ENCODE measurements at regions not wholly inside any gene's neighbourhood (a gene's known extent, or its start where the extent isn't known, plus 50 kb on each side); places are given as distances from the start of the nearest gene placed in this dataset.

DNA sequence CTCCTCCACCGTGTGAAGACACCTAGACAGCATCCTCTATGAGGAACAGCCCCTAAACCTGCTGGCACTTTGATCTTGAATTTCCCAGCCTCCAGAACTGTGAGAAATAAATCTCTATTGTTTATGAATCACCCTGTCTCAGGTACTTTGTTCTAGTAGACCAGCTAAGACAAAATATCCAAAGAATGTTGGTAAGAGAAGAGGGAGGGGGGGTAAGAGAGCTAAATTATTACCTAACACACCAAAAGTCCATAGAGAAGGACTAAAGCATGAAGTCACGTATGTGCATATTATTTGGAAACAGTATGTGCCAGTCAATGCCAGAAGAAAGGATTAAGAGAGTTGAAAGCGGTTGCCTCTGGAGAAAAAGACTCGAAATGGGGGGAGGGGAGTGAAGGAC is 211.0 kb downstream of the SP3 start:
- no peak overlapping the region for H3K27ac ChIP-seq
- H3K4me2 ChIP-seq = peak overlapping the region; percentile 23
- no peaks in the 10 kb centered on the region for H3K36me3 ChIP-seq
- H3K4me3 ChIP-seq = no peak overlapping the region
- no peaks in the 10 kb centered on the region for H3K79me2 ChIP-seq (ENCODE audit: low read depth)
- peaks cover 51% of the 10 kb centered on the region for H3K4me1 Mint-ChIP-seq
- H3K27ac Mint-ChIP-seq = no peak overlapping the region
- no peaks in the 10 kb centered on the region for H3K9me3 ChIP-seq (ENCODE audit: low read depth)
- no peak for DNase-seq (ENCODE audit: low spot score)
- peaks cover 54% of the 10 kb centered on the region for H3K4me1 ChIP-seq
- TF ChIP-seq EZH2 (IDR thresholded peaks at IDR 0.05) (no peak), EZH2phosphoT487 (IDR thresholded peaks at IDR 0.05) (no peak)
- TF ChIP-seq, protein P1, sequence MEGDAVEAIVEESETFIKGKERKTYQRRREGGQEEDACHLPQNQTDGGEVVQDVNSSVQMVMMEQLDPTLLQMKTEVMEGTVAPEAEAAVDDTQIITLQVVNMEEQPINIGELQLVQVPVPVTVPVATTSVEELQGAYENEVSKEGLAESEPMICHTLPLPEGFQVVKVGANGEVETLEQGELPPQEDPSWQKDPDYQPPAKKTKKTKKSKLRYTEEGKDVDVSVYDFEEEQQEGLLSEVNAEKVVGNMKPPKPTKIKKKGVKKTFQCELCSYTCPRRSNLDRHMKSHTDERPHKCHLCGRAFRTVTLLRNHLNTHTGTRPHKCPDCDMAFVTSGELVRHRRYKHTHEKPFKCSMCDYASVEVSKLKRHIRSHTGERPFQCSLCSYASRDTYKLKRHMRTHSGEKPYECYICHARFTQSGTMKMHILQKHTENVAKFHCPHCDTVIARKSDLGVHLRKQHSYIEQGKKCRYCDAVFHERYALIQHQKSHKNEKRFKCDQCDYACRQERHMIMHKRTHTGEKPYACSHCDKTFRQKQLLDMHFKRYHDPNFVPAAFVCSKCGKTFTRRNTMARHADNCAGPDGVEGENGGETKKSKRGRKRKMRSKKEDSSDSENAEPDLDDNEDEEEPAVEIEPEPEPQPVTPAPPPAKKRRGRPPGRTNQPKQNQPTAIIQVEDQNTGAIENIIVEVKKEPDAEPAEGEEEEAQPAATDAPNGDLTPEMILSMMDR (IDR thresholded peaks at IDR 0.05) = no peak
- H3K27me3 Mint-ChIP-seq (ENCODE audit: insufficient read depth, low read depth) = peaks cover 3% of the 10 kb centered on the region
- H3K27me3 ChIP-seq = no peaks in the 10 kb centered on the region
- no peaks in the 10 kb centered on the region for H3K36me3 Mint-ChIP-seq
- no peaks in the 10 kb centered on the region for H4K20me1 ChIP-seq (ENCODE audit: low read depth)
- no peak overlapping the region for H3K9ac ChIP-seq
- peaks cover 32% of the 10 kb centered on the region for H3F3A ChIP-seq (ENCODE audit: low read depth)
- H2AFZ ChIP-seq (replicated peaks) = no peak overlapping the region
- H3K9me3 Mint-ChIP-seq = no peaks in the 10 kb centered on the region
- H3K4me3 Mint-ChIP-seq = no peak overlapping the region

DNA sequence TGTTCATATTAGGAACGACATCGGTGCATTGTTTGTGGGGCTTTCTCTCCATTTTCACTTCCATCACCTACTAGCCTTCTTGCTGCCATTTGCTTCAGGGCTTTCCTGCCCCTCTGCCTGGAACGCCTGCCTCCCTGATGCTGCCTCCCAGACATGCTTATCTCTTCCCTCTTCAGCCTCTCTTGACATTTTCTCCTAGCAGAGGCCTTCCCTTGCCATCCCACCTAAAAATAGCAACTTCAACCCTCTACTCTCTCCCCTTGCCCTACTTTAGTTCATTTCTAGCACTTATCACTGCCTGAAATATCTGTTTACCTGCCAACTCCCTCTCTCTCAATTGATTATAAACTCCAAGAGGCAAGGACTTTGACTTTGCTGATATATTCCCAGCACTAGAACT is 210.3 kb downstream of the SP3 start:
- Histone ChIP-seq H4K20me1 (ENCODE audit: low read depth) (no peaks in the 10 kb centered on the region), H3K27me3 (no peaks in the 10 kb centered on the region), H3K79me2 (ENCODE audit: low read depth) (no peaks in the 10 kb centered on the region), H2AFZ (replicated peaks) (no peak overlapping the region), H3K4me3 (no peak overlapping the region), H3K36me3 (no peaks in the 10 kb centered on the region), H3K4me1 (peaks cover 54% of the 10 kb centered on the region), H3K9me3 (ENCODE audit: low read depth) (no peaks in the 10 kb centered on the region), H3K4me2 (peak overlapping the region; percentile 23), H3K27ac (no peak overlapping the region), H3F3A (ENCODE audit: low read depth) (peaks cover 33% of the 10 kb centered on the region), H3K9ac (no peak overlapping the region)
- Mint-ChIP-seq H3K27ac (peak overlapping the region; percentile 31), H3K4me1 (peaks cover 49% of the 10 kb centered on the region), H3K36me3 (no peaks in the 10 kb centered on the region), H3K9me3 (no peaks in the 10 kb centered on the region), H3K27me3 (ENCODE audit: insufficient read depth, low read depth) (peaks cover 3% of the 10 kb centered on the region), H3K4me3 (no peak overlapping the region)
- TF ChIP-seq, protein P1 (IDR thresholded peaks at IDR 0.05) = no peak
- TF ChIP-seq EZH2 (IDR thresholded peaks at IDR 0.05) (no peak), EZH2phosphoT487 (IDR thresholded peaks at IDR 0.05) (no peak)
- DNase-seq (ENCODE audit: low spot score) = no peak

DNA sequence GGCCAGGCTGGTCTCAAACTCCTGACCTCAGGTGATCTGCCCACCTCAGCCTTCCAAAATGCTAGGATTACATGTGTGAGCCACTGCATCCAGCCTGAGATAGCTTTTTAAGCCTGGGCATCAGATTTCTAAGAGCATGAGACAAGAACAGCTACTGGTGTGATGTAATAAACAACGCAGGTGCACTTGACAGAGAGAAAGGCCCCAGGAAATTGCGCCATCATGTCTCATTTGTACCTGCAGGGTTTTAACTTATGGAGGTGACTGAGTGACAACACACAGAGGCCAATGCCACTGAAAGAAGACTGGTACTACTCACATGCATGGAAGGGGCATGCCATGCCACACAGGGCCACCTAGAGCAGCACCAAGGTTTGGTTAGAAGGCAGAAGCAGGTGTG is 209.4 kb downstream of the SP3 start:
- Histone ChIP-seq H3K27me3 (no peaks in the 10 kb centered on the region), H3K9ac (no peak overlapping the region), H3K4me1 (peaks cover 55% of the 10 kb centered on the region), H3F3A (ENCODE audit: low read depth) (peaks cover 32% of the 10 kb centered on the region), H3K4me2 (no peak overlapping the region), H2AFZ (replicated peaks) (no peak overlapping the region), H4K20me1 (ENCODE audit: low read depth) (no peaks in the 10 kb centered on the region), H3K79me2 (ENCODE audit: low read depth) (no peaks in the 10 kb centered on the region), H3K9me3 (ENCODE audit: low read depth) (no peaks in the 10 kb centered on the region), H3K36me3 (no peaks in the 10 kb centered on the region), H3K27ac (no peak overlapping the region), H3K4me3 (no peak overlapping the region)
- Mint-ChIP-seq H3K27ac (no peak overlapping the region), H3K9me3 (no peaks in the 10 kb centered on the region), H3K4me1 (peaks cover 44% of the 10 kb centered on the region), H3K27me3 (ENCODE audit: insufficient read depth, low read depth) (peaks cover 3% of the 10 kb centered on the region), H3K36me3 (no peaks in the 10 kb centered on the region), H3K4me3 (peak overlapping the region; percentile 40)
- no peak for DNase-seq (ENCODE audit: low spot score)
- TF ChIP-seq EZH2phosphoT487 (IDR thresholded peaks at IDR 0.05) (no peak), EZH2 (IDR thresholded peaks at IDR 0.05) (no peak)
- TF ChIP-seq, protein P1 (IDR thresholded peaks at IDR 0.05) = no peak

Measured in neural progenitor cell (in vitro differentiated cells).